Myocyte (in vitro differentiated cells): ENCODE measurements at regions not wholly inside any gene's neighbourhood (a gene's known extent, or its start where the extent isn't known, plus 50 kb on each side); places are given as distances from the start of the nearest gene placed in this dataset.

Source experiments
- DNase-seq: peaks from one replicate; pipeline ENCODE4 v3.0.0-alpha.2; 2012; ENCODE audit warnings: low read depth

DNA sequence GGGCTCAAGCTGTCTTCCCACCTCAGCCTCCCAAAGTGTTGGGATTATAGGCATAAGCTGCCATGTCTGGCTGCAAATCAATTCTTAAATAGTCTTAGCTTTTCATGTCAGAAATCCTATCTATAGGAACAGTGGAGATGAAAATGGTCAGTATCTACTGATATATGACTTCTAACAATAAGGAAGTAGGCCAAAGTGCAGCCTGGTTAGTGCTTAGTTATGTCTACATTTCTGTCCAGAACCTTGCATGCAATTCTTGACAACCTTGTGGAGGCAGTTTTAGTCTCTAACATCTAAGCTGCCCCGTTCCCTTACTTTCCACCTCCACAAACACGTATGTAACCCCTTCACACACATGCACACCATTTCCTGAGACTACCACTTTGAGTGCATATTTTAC lies 169.2 kb upstream of the SPATS2L start:
- DNase-seq, result no peak

DNA sequence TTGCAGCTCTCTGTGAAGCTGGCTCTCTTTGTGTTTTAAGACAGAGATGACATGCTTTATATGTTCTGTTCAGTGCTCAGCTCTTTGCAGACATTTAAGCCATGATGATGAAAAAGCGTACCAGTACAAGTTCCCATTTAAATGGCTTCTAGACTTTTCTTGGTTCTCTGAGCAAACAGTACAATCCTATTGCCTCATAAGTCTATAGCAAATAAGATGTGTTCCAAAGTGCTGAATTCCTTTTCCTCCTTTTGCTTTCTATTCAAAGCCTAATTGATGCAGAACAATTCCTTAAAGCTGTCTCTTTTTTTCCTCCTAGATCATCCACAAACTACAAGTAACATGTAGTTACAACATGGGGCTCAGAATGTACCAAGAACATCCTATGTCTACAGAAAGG lies 168.8 kb upstream of the SPATS2L start:
- no peak for DNase-seq

- no peak for DNase-seq
These were observed 167.9 kb upstream of the SPATS2L start for GRCh38 chr2:200138391-200139124.

- no peak for DNase-seq
These were observed 161.9 kb upstream of the SPATS2L start for GRCh38 chr2:200144571-200144970.

DNA sequence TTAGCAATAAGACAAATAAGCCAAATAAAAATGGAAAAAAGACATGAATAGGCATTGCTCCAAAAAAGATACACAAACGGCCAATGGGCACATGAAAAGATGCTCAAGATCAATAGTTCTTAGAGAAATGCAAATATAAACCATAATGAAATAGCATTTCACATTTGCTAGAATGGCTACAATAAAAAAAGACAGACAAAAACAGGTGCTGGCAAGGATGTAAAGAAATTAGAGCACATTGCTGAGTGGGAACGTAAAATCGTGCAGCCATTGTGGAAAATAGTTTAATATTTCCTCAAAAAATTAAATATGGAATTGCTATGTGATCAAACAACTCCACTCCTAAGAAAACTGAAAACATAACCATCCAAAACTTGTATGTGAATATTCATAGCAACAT lies 160.0 kb upstream of the SPATS2L start:
- DNase-seq, result no peak

GRCh38 chr2:200147371-200147770 lies 159.1 kb upstream of the SPATS2L start:
- DNase-seq, result no peak

GRCh38 chr2:200148366-200148765 lies 158.1 kb upstream of the SPATS2L start:
- DNase-seq, result peak; percentile 47

DNA sequence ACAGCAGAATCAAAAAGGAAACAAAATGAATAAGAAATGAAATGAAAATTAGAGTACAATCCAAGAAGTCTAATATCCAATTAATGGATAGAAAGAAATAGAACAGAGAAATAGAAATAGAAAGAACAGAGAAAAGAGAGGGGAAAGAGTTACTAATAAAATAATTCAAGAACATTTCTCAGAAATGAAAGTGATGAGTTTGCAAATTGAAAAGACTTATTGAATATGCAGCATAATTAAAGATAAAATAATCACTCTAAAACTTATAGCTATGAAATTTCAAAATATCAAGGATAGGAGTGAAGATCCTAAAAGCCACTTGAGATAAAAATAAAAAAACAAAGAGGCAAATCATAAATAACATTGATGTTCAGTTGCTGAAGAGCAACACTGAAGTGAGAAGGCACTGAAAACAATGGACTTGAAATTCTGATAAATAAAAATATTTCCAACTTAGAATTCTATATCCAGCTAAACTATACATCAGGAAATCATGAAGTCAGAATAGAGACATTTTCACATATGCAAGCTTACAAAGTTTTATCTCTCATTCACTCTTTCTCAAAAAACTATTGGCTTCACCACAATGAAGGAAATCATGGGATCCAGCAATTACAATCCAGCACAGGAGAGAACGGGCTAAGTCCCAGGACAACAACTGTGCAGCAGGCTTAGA lies 155.9 kb upstream of the SPATS2L start:
- DNase-seq, result no peak

DNA sequence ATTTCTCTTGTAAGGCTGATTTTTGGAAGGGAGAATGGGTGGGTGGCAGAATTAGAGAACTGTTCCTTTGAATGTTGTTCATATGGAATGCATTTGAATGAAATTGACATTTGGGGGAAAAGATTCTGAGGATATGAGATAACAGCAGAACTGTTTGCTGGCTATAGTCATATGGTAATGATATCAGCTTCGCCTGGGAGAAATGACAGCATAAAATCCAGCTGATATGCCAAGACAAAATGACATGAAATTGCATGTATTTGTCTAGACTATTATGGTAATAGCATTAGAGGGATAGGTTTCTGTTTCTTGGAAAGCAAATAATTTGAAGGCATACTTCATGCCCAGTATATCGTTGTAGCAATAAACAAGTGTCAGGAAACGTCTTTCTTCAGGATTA lies 150.8 kb upstream of the SPATS2L start:
- DNase-seq, result no peak

DNA sequence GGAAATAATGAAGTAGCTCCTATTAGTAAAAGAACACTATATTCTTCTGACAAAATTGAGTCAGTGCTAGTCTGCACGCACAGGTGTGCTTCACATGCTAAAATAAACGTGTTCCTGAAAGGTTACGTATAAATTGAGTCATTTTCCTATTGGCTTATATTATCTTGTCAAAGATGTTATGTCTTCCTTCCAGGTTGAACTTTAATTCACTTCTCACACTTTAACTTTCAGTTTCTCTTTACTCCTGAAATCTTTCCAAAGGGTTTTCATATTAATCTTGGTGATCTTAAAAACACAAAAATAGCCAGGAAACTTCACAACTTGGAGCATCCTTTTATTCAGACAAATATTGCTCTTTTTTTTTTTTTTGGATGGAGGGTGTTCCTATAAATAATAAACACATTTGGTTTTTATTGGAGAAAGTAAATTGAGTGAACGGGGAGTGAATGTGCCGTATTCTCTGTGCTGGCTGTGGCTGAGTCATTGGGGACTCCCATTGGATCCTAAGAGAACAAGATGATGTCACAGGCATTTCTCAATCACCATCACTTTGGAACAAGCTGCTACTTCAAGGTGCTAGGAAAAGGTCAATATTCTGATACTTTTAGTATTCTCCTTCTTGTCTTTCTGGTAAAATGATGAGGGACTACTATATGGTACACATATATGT lies 150.2 kb upstream of the SPATS2L start:
- DNase-seq, result peak; percentile 73

- DNase-seq, result no peak
These were observed 147.7 kb upstream of the SPATS2L start for GRCh38 chr2:200158647-200159356.

DNA sequence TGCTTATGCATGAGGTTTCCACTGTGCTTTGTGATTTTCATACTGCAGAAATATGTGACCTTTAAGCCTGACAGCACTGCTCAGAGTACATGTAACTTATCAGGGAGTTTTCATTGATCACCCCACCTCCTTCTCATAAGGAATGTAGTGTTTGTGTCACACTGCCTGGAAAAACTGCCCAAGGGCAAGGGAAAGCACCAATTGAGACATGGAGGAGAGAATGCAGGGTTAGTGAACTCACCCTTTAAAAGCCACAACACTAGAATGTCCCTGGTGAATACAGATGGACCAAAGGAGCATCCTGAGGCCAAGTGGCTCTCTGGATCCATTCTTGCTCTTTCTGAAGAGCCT lies 147.2 kb upstream of the SPATS2L start:
- no peak for DNase-seq

DNA sequence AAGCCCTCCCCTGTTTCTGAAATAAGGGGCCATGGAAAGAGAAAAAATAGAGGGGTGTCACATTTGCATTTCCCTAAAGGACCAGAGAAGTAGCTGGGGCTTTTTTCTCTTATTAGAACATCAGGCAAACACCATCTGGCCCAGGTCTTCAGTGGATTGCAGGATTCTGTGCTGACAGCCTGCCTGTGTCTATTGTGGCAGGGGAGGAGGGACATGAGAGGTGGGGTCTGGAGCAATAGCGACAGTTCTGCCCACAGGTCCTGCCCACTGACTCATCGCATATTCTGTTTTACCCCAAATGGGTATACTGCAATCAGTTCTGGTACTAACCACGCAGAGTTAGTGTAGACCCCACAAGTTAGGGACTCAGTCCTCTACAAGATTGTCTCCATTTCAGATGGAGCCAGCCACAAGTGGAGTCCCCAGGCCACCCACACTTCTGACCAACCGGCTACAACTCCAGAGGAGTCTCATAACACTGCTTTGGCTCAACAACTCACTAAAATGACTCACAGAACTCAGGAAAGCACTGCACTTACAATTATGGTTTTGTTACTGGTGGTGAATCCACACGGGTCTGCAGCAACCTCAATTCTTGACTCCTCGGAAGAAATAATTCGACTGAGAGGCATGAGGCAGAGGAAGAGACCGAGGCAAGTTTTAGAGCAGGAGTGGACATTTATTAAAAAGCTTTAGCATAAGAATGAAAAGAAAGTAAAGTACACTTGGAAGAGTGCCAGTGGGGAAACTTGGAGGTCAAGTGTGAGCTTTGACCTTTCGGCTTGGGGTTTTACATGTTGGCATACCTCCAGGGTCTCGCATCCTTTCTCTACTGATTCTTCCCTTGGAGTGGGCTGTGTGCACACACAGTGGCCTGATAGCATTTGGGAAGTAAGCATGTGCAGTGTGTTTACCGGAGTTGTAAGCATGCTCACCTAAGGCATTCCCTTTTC lies 146.4 kb upstream of the SPATS2L start:
- peak; percentile 53 for DNase-seq

DNA sequence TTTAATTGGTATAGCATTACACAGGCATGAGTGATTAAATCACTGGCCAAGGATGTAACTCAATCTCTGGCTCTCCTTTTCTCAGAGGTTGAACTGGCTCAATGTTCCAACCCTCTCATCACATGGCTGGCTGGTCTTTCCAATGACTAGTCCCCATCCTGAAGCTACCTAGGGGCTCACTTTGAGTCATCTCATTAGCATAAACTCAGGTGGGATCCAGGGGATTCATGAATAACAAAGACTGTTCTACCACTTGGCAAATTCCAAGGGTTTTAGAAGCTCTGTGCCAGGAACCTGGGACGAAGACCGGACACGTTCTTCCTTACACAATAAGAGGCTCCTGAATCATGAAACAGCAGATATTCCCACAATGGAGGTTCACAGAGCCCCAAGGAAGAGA lies 145.0 kb upstream of the SPATS2L start:
- DNase-seq, result no peak

GRCh38 chr2:200165687-200166086 lies 140.8 kb upstream of the SPATS2L start:
- no peak for DNase-seq

DNA sequence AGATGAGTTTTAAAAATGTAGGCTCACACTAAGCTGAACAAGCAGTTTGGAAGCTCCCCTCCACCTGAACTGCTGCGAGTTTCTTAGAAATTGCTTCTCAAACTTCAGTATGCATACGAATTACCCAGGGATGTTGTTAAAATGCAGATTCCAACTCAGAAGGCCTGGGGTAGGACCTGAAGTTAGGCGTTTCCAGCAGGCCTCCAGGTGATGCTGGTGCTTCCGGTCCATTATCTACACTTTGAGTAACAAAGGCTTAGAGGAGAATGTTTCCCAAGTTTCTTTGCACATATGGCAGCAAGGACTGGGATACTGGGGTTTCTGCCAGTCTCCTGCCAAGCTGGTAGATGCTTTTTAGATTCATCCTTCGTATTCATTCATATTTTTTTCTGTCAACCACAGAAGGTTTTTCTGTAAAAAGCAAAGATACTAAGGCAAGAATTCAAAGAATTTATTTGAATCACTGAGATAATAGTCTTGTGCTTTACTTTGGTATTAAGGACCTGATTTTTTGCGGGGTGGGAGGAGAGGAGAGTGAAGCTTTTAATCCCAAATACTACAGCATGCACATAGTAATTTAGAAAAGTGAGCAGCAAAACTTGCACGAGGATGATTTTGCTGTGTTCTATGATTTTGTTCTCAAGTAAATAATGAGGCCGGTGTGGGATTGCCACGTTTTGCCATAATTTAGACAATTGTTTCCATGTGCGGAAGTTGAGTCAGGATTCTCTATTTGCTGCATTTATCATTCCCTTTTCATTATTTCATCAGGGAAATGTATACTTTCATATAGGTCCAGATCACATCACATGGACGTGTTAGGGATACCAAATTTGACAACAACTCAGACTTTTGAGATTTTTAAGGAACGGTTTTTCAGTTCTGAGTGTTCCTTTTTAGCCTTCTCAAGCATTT lies 137.6 kb upstream of the SPATS2L start:
- no peak for DNase-seq

- DNase-seq, result no peak
These were observed 136.3 kb upstream of the SPATS2L start for GRCh38 chr2:200170221-200170620.

DNA sequence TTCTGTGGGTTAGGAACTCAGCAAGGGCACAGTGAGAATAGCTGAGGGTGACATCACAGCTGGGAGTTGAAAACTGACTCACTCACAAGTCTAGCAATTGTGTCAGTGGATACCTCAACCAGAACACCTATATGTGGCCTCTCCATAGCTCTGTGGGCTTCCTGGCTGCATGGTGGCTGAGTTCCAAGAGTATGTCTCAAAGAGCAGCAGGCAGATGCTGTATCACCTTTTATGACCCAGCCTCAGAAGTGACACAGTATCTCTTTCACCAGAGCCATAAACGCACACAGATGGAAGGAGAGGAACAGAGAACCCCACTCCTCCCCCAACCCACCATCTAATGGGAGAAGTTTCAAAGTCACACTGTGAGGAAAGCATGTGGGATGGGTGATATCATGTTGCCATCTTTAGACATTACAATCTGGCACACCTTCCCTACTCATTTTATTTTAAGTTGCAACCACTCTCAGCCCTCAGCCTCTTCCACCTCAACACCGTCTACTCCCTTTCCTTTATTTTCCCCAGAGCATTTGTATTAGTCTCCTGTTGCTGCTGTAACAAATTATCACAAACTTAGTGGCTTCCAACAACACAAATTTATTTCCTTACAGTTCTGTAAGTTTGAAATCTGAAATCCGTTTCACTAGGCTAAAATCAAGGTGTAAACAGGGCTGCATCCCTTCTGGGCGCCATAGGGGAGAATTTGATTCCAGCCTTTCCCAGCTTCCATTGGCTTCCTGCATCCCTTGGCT lies 134.6 kb upstream of the SPATS2L start:
- DNase-seq, result peak; percentile 87

DNA sequence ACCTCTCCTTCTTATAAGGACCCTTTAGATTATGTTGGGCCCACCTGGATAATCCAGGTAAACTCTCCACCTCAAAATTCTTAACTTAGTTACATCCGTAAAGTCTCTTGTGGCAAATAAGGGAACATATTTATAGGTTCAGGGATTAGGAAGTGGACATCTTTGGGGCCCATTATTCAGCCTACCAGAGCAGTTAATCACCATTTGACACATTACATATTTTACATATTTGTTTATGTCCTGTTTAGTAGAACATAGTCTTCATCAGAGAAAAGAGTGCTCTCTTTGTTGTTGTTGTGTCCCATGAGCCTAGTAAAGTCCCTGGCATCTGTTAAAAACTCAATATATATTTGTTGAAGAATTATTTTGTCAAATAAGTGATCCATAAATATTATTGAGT lies 134.0 kb upstream of the SPATS2L start:
- DNase-seq, result no peak
